Sigmoid colon (tissue), 6 donors: ENCODE measurements at regions not wholly inside any gene's neighbourhood (a gene's known extent, or its start where the extent isn't known, plus 50 kb on each side); places are given as distances from the start of the nearest gene placed in this dataset.
A peak's percentile ranks its signal among the peaks of the same experiment; 100 is the strongest.
"Not testable (repeated sequence)": the region's sequence is repeated elsewhere in the genome, so short reads cannot be mapped to it uniquely, and the experiment has no call there.

Experiments used
- DNase-seq: peaks from one replicate; pipeline ENCODE4 v3.0.0-alpha.2; 2019
- H3K27ac ChIP-seq, 4 donors: fragments of 200-600 bp; sonication (generic); one replicate each; pipeline ENCODE4 v1.5.1; 2016 to 2019; ENCODE audit warnings: mild to moderate bottlenecking in 1 of 4
- H3K27me3 ChIP-seq, 3 donors: fragments of 200-600 bp; sonication (generic); one replicate each; pipeline ENCODE4 v1.5.1; 2019; ENCODE audit warnings: mild to moderate bottlenecking in 1 of 3
- H3K36me3 ChIP-seq, 4 donors: fragments of 200-600 bp; sonication (generic); one replicate each; pipeline ENCODE4 v1.5.1; 2016 to 2019
- H3K4me1 ChIP-seq, 4 donors: fragments of 200-600 bp; sonication (generic); one replicate each; pipeline ENCODE4 v1.5.1; 2017 to 2019
- H3K4me3 ChIP-seq, 4 donors: fragments of 200-600 bp; sonication (generic); one replicate each; pipeline ENCODE4 v1.5.1; 2017 to 2019; ENCODE audit warnings: mild to moderate bottlenecking in 2 of 4, moderate library complexity in 1 of 4
- H3K9me3 ChIP-seq, 4 donors: fragments of 200-600 bp in 3 of 4; sonication (generic) in 3 of 4; one replicate each; pipeline versions ENCODE4 v1.5.1 to v1.6.1; 2013 to 2019
- WGBS, 2 donors: extraction: QIAGEN DNeasy Blood & Tissue Kit; methylation state at CpG; one replicate each; pipeline ENCODE4 v1.1.7; 2013; 5-methylcytosine and 5-hydroxymethylcytosine counted together
- intact Hi-C: fragments of 100-400 bp; cut with DNase I; formaldehyde crosslinking; loops from one replicate; pipeline ENCODE4 v1.15.1; 2023
- donor health status: healthy with polysubstance abuse.
- donor health status: healthy.

- H3K4me3 ChIP-seq, DNase-seq, H3K36me3 ChIP-seq, H3K27me3 ChIP-seq, H3K4me1 ChIP-seq, H3K27ac ChIP-seq, intact Hi-C loops, H3K9me3 ChIP-seq: not testable (repeated sequence)
- 23 to 63% methylated on average over 5 of the region's 5 CpGs for WGBS, 2 donors
Observed at GRCh38 chr7:76937330-76937729, 94.8 kb downstream of the SPDYE17 start.

- H3K27ac ChIP-seq, H3K9me3 ChIP-seq, intact Hi-C loops, H3K27me3 ChIP-seq, DNase-seq, H3K4me1 ChIP-seq, H3K4me3 ChIP-seq, H3K36me3 ChIP-seq: not testable (repeated sequence)
- WGBS, 2 donors = 96% methylated on average over 1 of the region's 2 CpGs
Observed at GRCh38 chr7:76936346-76936745, 95.8 kb downstream of the SPDYE17 start.

- H3K27me3 ChIP-seq, DNase-seq, H3K27ac ChIP-seq, H3K9me3 ChIP-seq, H3K4me1 ChIP-seq, H3K36me3 ChIP-seq, H3K4me3 ChIP-seq, intact Hi-C loops: not testable (repeated sequence)
- WGBS, 2 donors = 89% methylated on average over 3 of the region's 3 CpGs
Observed at GRCh38 chr7:76934711-76935110, 97.5 kb downstream of the SPDYE17 start.

- DNase-seq, H3K27me3 ChIP-seq, H3K4me1 ChIP-seq, H3K36me3 ChIP-seq, H3K4me3 ChIP-seq, H3K27ac ChIP-seq, H3K9me3 ChIP-seq, intact Hi-C loops: not testable (repeated sequence)
- WGBS, 2 donors = 78 to 89% methylated on average over 4 of the region's 4 CpGs
Observed at GRCh38 chr7:76932957-76933356, 99.2 kb downstream of the SPDYE17 start.

GRCh38 chr7:76931441-76931840 lies 100.7 kb downstream of the SPDYE17 start:
- intact Hi-C loops, H3K9me3 ChIP-seq, H3K27ac ChIP-seq, DNase-seq, H3K4me1 ChIP-seq, H3K4me3 ChIP-seq, H3K36me3 ChIP-seq, H3K27me3 ChIP-seq: not testable (repeated sequence)
- WGBS, 2 donors = 54 to 58% methylated on average over 3 to 4 of the region's 4 CpGs

GRCh38 chr7:76930416-76930815 lies 101.7 kb downstream of the SPDYE17 start:
- H3K27ac ChIP-seq, DNase-seq, H3K9me3 ChIP-seq, H3K4me3 ChIP-seq, H3K27me3 ChIP-seq, H3K36me3 ChIP-seq, intact Hi-C loops, H3K4me1 ChIP-seq: not testable (repeated sequence)
- 91 to 94% methylated on average over 5 of the region's 5 CpGs for WGBS, 2 donors

GRCh38 chr7:76928751-76929150 lies 103.4 kb downstream of the SPDYE17 start:
- H3K27ac ChIP-seq, DNase-seq, H3K27me3 ChIP-seq, H3K4me1 ChIP-seq, H3K36me3 ChIP-seq, intact Hi-C loops, H3K4me3 ChIP-seq, H3K9me3 ChIP-seq: not testable (repeated sequence)
- 64 to 66% methylated on average over 4 of the region's 4 CpGs for WGBS, 2 donors

GRCh38 chr7:76927741-76928393 lies 104.3 kb downstream of the SPDYE17 start:
- intact Hi-C loops, H3K4me1 ChIP-seq, H3K27ac ChIP-seq, H3K27me3 ChIP-seq, H3K9me3 ChIP-seq, H3K36me3 ChIP-seq, DNase-seq, H3K4me3 ChIP-seq: not testable (repeated sequence)
- WGBS, 2 donors = 86 to 93% methylated on average over 3 of the region's 3 CpGs

GRCh38 chr7:76926416-76926815 lies 105.7 kb downstream of the SPDYE17 start:
- H3K4me1 ChIP-seq, H3K27ac ChIP-seq, H3K27me3 ChIP-seq, DNase-seq, intact Hi-C loops, H3K9me3 ChIP-seq, H3K4me3 ChIP-seq, H3K36me3 ChIP-seq: not testable (repeated sequence)

- H3K4me3 ChIP-seq, H3K4me1 ChIP-seq, H3K27me3 ChIP-seq, H3K27ac ChIP-seq, intact Hi-C loops, H3K9me3 ChIP-seq, H3K36me3 ChIP-seq, DNase-seq: not testable (repeated sequence)
- 84 to 88% methylated on average over 4 of the region's 4 CpGs for WGBS, 2 donors
Observed at GRCh38 chr7:76924756-76925155, 107.4 kb downstream of the SPDYE17 start.

GRCh38 chr7:76918619-76919018 lies 113.5 kb downstream of the SPDYE17 start:
- H3K27me3 ChIP-seq, intact Hi-C loops, DNase-seq, H3K27ac ChIP-seq, H3K4me1 ChIP-seq, H3K4me3 ChIP-seq, H3K36me3 ChIP-seq, H3K9me3 ChIP-seq: not testable (repeated sequence)
- 79 to 83% methylated on average over 2 of the region's 2 CpGs for WGBS, 2 donors

- Histone ChIP-seq H3K4me1 (peaks cover 0 to 21% (median 3%) of the 10 kb centered on the region in 4 donors), H3K27ac (peak overlapping the region in 1 of 4 donors; percentile 28)
- H3K4me3 ChIP-seq, H3K9me3 ChIP-seq, H3K36me3 ChIP-seq, DNase-seq, H3K27me3 ChIP-seq, intact Hi-C loops: not testable (repeated sequence)
- 61 to 75% methylated on average over 1 of the region's 1 CpG for WGBS, 2 donors
Observed at GRCh38 chr7:76914361-76914760, 117.8 kb downstream of the SPDYE17 start.
